GM23338 (cell line): ENCODE measurements at regions not wholly inside any gene's neighbourhood (a gene's known extent, or its start where the extent isn't known, plus 50 kb on each side); places are given as distances from the start of the nearest gene placed in this dataset.

Source experiments
- ATAC-seq: fragments of 200-7000 bp; cut with Tn5 transposase; 3 replicates; pipeline ENCODE4 v1.9.1; 2020
- DNase-seq: peaks from one replicate; pipeline ENCODE4 v3.0.0-alpha.2; 2015; ENCODE audit warnings: low spot score
- H2AFZ ChIP-seq: fragments of 200-600 bp; sonication (generic); 2 replicates; pipeline ENCODE4 v1.8.0; 2016; ENCODE audit warnings: antibody characterized with exemption, mild to moderate bottlenecking, moderate library complexity
- H3F3A ChIP-seq: fragments of 200-600 bp; sonication (generic); replicated peaks from 2 replicates; pipeline ENCODE4 v1.8.0; 2017; ENCODE audit warnings: antibody characterized with exemption, mixed run types, low read depth
- H3K27ac ChIP-seq: fragments of 200-600 bp; sonication (generic); 2 replicates; pipeline ENCODE4 v1.6.1; 2016; ENCODE audit warnings: low read depth
- H3K27me3 ChIP-seq: fragments of 200-600 bp; sonication (generic); 2 replicates; pipeline ENCODE4 v1.8.0; 2016; ENCODE audit warnings: mild to moderate bottlenecking, mixed run types, moderate library complexity; ENCODE audit not compliant: insufficient read depth
- H3K36me3 ChIP-seq: fragments of 200-600 bp; sonication (generic); 2 replicates; pipeline ENCODE4 v1.8.0; 2016; ENCODE audit warnings: mild to moderate bottlenecking; ENCODE audit not compliant: insufficient read depth
- H3K4me1 ChIP-seq: fragments of 200-600 bp; sonication (generic); 2 replicates; pipeline ENCODE4 v1.8.0; 2016; ENCODE audit warnings: mild to moderate bottlenecking, moderate library complexity; ENCODE audit not compliant: insufficient read depth
- H3K4me2 ChIP-seq: fragments of 200-600 bp; sonication (generic); 2 replicates; pipeline ENCODE4 v1.7.1; 2017; ENCODE audit warnings: mixed run types
- H3K4me3 ChIP-seq: fragments of 200-600 bp; sonication (generic); 2 replicates; pipeline ENCODE4 v1.6.1; 2016; ENCODE audit warnings: mixed run types
- H3K79me2 ChIP-seq: fragments of 200-600 bp; sonication (generic); replicated peaks from 2 replicates; pipeline ENCODE4 v1.8.0; 2017; ENCODE audit warnings: mild to moderate bottlenecking; ENCODE audit not compliant: insufficient read depth
- H3K9me2 ChIP-seq: fragments of 200-600 bp; sonication (generic); 2 replicates; pipeline ENCODE4 v1.8.0; 2017; ENCODE audit not compliant: insufficient read depth
- H4K20me1 ChIP-seq: fragments of 200-600 bp; sonication (generic); replicated peaks from 2 replicates; pipeline ENCODE4 v1.8.0; 2017; ENCODE audit warnings: mild to moderate bottlenecking; ENCODE audit not compliant: insufficient read depth
- H3K27ac Mint-ChIP-seq: 2 replicates; pipeline ENCODE4 v1.8.0; 2020; ENCODE audit warnings: inconsistent platforms, mild to moderate bottlenecking, moderate library complexity, mixed read lengths
- H3K27me3 Mint-ChIP-seq: 3 replicates; pipeline ENCODE4 v1.8.0; 2022; ENCODE audit warnings: low read depth, mild to moderate bottlenecking, moderate library complexity, mixed read lengths, inconsistent platforms; ENCODE audit not compliant: insufficient read depth, poor library complexity
- H3K36me3 Mint-ChIP-seq: 3 replicates; pipeline ENCODE4 v1.8.0; 2021; ENCODE audit warnings: low read depth, mild to moderate bottlenecking, inconsistent platforms, moderate library complexity, mixed read lengths
- H3K4me1 Mint-ChIP-seq: 3 replicates; pipeline ENCODE4 v1.8.0; 2020; ENCODE audit warnings: mild to moderate bottlenecking, inconsistent platforms, mixed read lengths
- H3K4me3 Mint-ChIP-seq: 3 replicates; pipeline ENCODE4 v1.8.0; 2021; ENCODE audit warnings: moderate library complexity, mild to moderate bottlenecking, inconsistent platforms, mixed read lengths
- H3K9me3 Mint-ChIP-seq: 3 replicates; pipeline ENCODE4 v1.8.0; 2020; ENCODE audit warnings: moderate library complexity, mild to moderate bottlenecking, inconsistent platforms, mixed read lengths
- CREB1 ChIP-seq: fragments of 250-450 bp; sonication (Bioruptor Pico); IDR thresholded peaks from 2 replicates; pipeline ENCODE4 v1.5.0; 2020; ENCODE audit warnings: low read depth, mild to moderate bottlenecking, moderate library complexity
- ETS1 ChIP-seq: IDR thresholded peaks from 2 replicates; pipeline ENCODE4 v1.6.1; 2016; ENCODE audit warnings: antibody characterized with exemption
- EZH2 ChIP-seq: fragments of 200-600 bp; sonication (generic); IDR thresholded peaks from one replicate; pipeline ENCODE4 v1.8.0; 2017; ENCODE audit warnings: antibody characterized with exemption, mild to moderate bottlenecking, low read depth; ENCODE audit not compliant: unreplicated experiment
- EZH2phosphoT487 ChIP-seq: fragments of 200-600 bp; sonication (generic); IDR thresholded peaks from one replicate; pipeline ENCODE4 v1.8.1; 2018; ENCODE audit warnings: antibody characterized with exemption; ENCODE audit not compliant: unreplicated experiment
- JUNB ChIP-seq: IDR thresholded peaks from one replicate; pipeline ENCODE4 v1.6.1; 2016; ENCODE audit warnings: antibody characterized with exemption; ENCODE audit not compliant: unreplicated experiment
- NANOG ChIP-seq: IDR thresholded peaks from 2 replicates; pipeline ENCODE4 v1.6.1; 2016; ENCODE audit warnings: antibody characterized with exemption, borderline replicate concordance
- POLR2AphosphoS5 ChIP-seq: IDR thresholded peaks from 2 replicates; pipeline ENCODE4 v1.6.1; 2016; ENCODE audit warnings: antibody characterized with exemption, low read depth
- STAT1 ChIP-seq: IDR thresholded peaks from one replicate; pipeline ENCODE4 v1.6.1; 2016; ENCODE audit warnings: antibody characterized with exemption; ENCODE audit not compliant: unreplicated experiment
- ZNF114 ChIP-seq: fragments of 250-450 bp; sonication (Bioruptor Pico); IDR thresholded peaks from 2 replicates; pipeline ENCODE4 v1.5.0; 2020; ENCODE audit warnings: mild to moderate bottlenecking, moderate library complexity
- ZNF331 ChIP-seq: fragments of 250-450 bp; sonication (Bioruptor Pico); IDR thresholded peaks from 2 replicates; pipeline ENCODE4 v1.5.0; 2020; ENCODE audit warnings: low read depth, mild to moderate bottlenecking, moderate library complexity
- ZNF462 ChIP-seq: fragments of 250-450 bp; sonication (Bioruptor Pico); IDR thresholded peaks from 2 replicates; pipeline ENCODE4 v1.5.0; 2020; ENCODE audit warnings: mild to moderate bottlenecking, moderate library complexity
- TF ChIP-seq, protein P1 (sequence below), 2 experiments: fragments of 200-600 bp in 1 of 2; sonication (generic) in 1 of 2; conservative IDR thresholded peaks; 2 replicates each; pipeline versions ENCODE4 v1.5.1 to v1.6.1; 2016 to 2017; ENCODE audit warnings: antibody characterized with exemption in 2 of 2, low read depth in 2 of 2, mild to moderate bottlenecking in 2 of 2, moderate library complexity in 1 of 2
- TF ChIP-seq, protein P2 (sequence below): IDR thresholded peaks from one replicate; pipeline ENCODE4 v1.6.1; 2018; ENCODE audit warnings: antibody characterized with exemption; ENCODE audit not compliant: unreplicated experiment

DNA sequence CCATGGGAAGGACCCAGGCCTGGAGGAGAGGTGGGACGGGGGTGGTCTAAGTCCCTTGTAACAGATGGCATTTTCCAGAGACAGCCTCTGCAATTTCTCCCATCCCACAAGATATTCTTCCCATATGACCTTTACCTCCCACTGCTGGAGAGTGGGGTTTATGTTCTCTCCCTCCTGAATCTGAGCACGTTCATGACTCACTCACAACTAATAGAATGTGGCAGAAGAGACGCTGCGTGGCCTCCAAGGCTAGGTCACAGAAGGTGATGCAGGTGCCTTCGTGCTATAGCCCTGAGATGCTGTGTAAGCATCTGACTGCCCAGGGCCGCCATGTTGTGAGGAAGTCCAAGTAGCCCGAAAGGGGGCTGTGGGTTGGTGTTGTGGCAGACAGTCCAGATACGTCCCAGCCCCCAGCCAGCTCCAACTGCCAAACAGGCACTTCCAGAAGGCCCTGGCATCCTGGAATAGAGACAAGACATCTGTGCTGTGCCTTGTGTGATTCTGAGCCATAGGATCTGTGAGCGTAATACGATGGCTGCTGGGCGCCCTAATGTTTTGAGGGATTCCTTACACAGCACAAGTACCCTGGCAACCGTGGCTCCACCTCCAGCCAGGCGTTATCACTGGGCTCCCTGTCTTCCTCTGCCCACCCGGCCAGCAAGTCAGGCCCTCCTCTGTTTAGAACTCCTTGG lies 56.1 kb upstream of the NCOR2 start:
- no peak for TF ChIP-seq EZH2
- TF ChIP-seq, protein P1, sequence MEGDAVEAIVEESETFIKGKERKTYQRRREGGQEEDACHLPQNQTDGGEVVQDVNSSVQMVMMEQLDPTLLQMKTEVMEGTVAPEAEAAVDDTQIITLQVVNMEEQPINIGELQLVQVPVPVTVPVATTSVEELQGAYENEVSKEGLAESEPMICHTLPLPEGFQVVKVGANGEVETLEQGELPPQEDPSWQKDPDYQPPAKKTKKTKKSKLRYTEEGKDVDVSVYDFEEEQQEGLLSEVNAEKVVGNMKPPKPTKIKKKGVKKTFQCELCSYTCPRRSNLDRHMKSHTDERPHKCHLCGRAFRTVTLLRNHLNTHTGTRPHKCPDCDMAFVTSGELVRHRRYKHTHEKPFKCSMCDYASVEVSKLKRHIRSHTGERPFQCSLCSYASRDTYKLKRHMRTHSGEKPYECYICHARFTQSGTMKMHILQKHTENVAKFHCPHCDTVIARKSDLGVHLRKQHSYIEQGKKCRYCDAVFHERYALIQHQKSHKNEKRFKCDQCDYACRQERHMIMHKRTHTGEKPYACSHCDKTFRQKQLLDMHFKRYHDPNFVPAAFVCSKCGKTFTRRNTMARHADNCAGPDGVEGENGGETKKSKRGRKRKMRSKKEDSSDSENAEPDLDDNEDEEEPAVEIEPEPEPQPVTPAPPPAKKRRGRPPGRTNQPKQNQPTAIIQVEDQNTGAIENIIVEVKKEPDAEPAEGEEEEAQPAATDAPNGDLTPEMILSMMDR (conservative IDR thresholded peaks at IDR 0.05; ENCODE audit: low read depth in 2 of 2) = no peak
- TF ChIP-seq, protein P2, sequence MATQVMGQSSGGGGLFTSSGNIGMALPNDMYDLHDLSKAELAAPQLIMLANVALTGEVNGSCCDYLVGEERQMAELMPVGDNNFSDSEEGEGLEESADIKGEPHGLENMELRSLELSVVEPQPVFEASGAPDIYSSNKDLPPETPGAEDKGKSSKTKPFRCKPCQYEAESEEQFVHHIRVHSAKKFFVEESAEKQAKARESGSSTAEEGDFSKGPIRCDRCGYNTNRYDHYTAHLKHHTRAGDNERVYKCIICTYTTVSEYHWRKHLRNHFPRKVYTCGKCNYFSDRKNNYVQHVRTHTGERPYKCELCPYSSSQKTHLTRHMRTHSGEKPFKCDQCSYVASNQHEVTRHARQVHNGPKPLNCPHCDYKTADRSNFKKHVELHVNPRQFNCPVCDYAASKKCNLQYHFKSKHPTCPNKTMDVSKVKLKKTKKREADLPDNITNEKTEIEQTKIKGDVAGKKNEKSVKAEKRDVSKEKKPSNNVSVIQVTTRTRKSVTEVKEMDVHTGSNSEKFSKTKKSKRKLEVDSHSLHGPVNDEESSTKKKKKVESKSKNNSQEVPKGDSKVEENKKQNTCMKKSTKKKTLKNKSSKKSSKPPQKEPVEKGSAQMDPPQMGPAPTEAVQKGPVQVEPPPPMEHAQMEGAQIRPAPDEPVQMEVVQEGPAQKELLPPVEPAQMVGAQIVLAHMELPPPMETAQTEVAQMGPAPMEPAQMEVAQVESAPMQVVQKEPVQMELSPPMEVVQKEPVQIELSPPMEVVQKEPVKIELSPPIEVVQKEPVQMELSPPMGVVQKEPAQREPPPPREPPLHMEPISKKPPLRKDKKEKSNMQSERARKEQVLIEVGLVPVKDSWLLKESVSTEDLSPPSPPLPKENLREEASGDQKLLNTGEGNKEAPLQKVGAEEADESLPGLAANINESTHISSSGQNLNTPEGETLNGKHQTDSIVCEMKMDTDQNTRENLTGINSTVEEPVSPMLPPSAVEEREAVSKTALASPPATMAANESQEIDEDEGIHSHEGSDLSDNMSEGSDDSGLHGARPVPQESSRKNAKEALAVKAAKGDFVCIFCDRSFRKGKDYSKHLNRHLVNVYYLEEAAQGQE = no peak
- no peak for TF ChIP-seq ETS1
- no peak for TF ChIP-seq NANOG
- TF ChIP-seq POLR2AphosphoS5 = no peak
- no peak for TF ChIP-seq EZH2phosphoT487
- no peak for TF ChIP-seq ZNF114 (CRISPR knock-in tag)
- TF ChIP-seq ZNF462 (CRISPR knock-in tag) = no peak
- no peak for TF ChIP-seq CREB1 (CRISPR knock-in tag)
- no peak for TF ChIP-seq JUNB
- TF ChIP-seq STAT1 = no peak
- no peak for TF ChIP-seq ZNF331 (CRISPR knock-in tag)
- Histone ChIP-seq H3F3A (no peaks in the 10 kb centered on the region), H3K4me1 (no peaks in the 10 kb centered on the region), H4K20me1 (no peaks in the 10 kb centered on the region), H3K36me3 (no peaks in the 10 kb centered on the region), H3K4me2 (no peak overlapping the region), H3K9me2 (no peaks in the 10 kb centered on the region), H3K79me2 (no peaks in the 10 kb centered on the region), H2AFZ (no peak overlapping the region), H3K4me3 (no peak overlapping the region), H3K27ac (no peak overlapping the region), H3K27me3 (no peaks in the 10 kb centered on the region)
- ATAC-seq (no peak), DNase-seq (no peak)
- H3K4me3 Mint-ChIP-seq = no peak overlapping the region; the same call in 2 of the 3 replicates
- no peaks in the 10 kb centered on the region; the same call in 2 of the 3 replicates for H3K36me3 Mint-ChIP-seq
- peaks cover 2% of the 10 kb centered on the region; the same call in 2 of the 3 replicates for H3K9me3 Mint-ChIP-seq
- peaks cover 12% of the 10 kb centered on the region for H3K4me1 Mint-ChIP-seq
- peaks cover 17% of the 10 kb centered on the region for H3K27me3 Mint-ChIP-seq
- H3K27ac Mint-ChIP-seq = no peak overlapping the region
